NOMO-1 (cell line): ENCODE measurements at regions not wholly inside any gene's neighbourhood (a gene's known extent, or its start where the extent isn't known, plus 50 kb on each side); places are given as distances from the start of the nearest gene placed in this dataset.

Source experiments
- DNase-seq, 2 experiments: peaks; one replicate each; lab custom pipeline; 2025; ENCODE audit not compliant: unreplicated experiment in 2 of 2; lab: John Stamatoyannopoulos, UW

- DNase-seq, result no peak
Measured at GRCh38 chr7:155867734-155868400, 55.6 kb upstream of the SHH start.

- DNase-seq, result no peak
Measured at GRCh38 chr7:155867280-155867679, 55.0 kb upstream of the SHH start.

- no peak for DNase-seq
Measured at GRCh38 chr7:155865830-155866525, 53.7 kb upstream of the SHH start.

GRCh38 chr7:155864991-155865690, 52.9 kb upstream of the SHH start:
- DNase-seq, result no peak

GRCh38 chr7:155864271-155864985, 52.2 kb upstream of the SHH start:
- DNase-seq, result no peak

- no peak for DNase-seq
Measured at GRCh38 chr7:155863721-155864151, 51.5 kb upstream of the SHH start.

- no peak for DNase-seq
Measured at GRCh38 chr7:155862123-155862892, 50.0 kb upstream of the SHH start.
